ENCODE measurements at regions not wholly inside any gene's neighbourhood (a gene's known extent, or its start where the extent isn't known, plus 50 kb on each side); places are given as distances from the start of the nearest gene placed in this dataset.
"Not testable (repeated sequence)": the region's sequence is repeated elsewhere in the genome, so short reads cannot be mapped to it uniquely, and the experiment has no call there.

- not testable (repeated sequence) for DNase-seq
These were observed 80.7 kb downstream of the SPTSSA start for GRCh38 chr14:34381304-34381703.

- DNase-seq = no peak
These were observed 81.6 kb downstream of the SPTSSA start for GRCh38 chr14:34380471-34380845.

- no peak for DNase-seq
These were observed 82.1 kb downstream of the SPTSSA start for GRCh38 chr14:34379816-34380470.

GRCh38 chr14:34376649-34377267, 85.3 kb downstream of the SPTSSA start:
- no peak for DNase-seq

- DNase-seq = no peak
These were observed 86.9 kb downstream of the SPTSSA start for GRCh38 chr14:34374998-34375740.

- no peak for DNase-seq
These were observed 88.8 kb downstream of the SPTSSA start for GRCh38 chr14:34373191-34373590.

GRCh38 chr14:34372786-34373185, 89.3 kb downstream of the SPTSSA start:
- no peak for DNase-seq

GRCh38 chr14:34369648-34370030, 92.4 kb downstream of the SPTSSA start:
- DNase-seq = no peak

- DNase-seq = no peak
These were observed 92.9 kb downstream of the SPTSSA start for GRCh38 chr14:34368971-34369647.

- no peak for DNase-seq
These were observed 93.7 kb downstream of the SPTSSA start for GRCh38 chr14:34368115-34368970.

- DNase-seq = no peak
These were observed 96.6 kb downstream of the SPTSSA start for GRCh38 chr14:34365309-34365915.

- no peak for DNase-seq
These were observed 97.8 kb downstream of the SPTSSA start for GRCh38 chr14:34364201-34364600.

GRCh38 chr14:34363733-34364134, 98.3 kb downstream of the SPTSSA start:
- no peak for DNase-seq

GRCh38 chr14:34362641-34363251, 99.3 kb downstream of the SPTSSA start:
- no peak for DNase-seq

GRCh38 chr14:34361504-34362011, 100.5 kb downstream of the SPTSSA start:
- DNase-seq = no peak

GRCh38 chr14:34359420-34360117, 102.5 kb downstream of the SPTSSA start:
- DNase-seq = no peak

- no peak for DNase-seq
These were observed 105.8 kb downstream of the SPTSSA start for GRCh38 chr14:34356264-34356654.

- no peak for DNase-seq
These were observed 106.3 kb downstream of the SPTSSA start for GRCh38 chr14:34355584-34356263.

GRCh38 chr14:34354556-34354955, 107.5 kb downstream of the SPTSSA start:
- DNase-seq = no peak

- no peak for DNase-seq
These were observed 111.1 kb downstream of the SPTSSA start for GRCh38 chr14:34350903-34351302.
